ENCODE measurements at regions not wholly inside any gene's neighbourhood (a gene's known extent, or its start where the extent isn't known, plus 50 kb on each side); places are given as distances from the start of the nearest gene placed in this dataset.

- H3K9me2 ChIP-seq (ENCODE audit: low read depth, low read length) = no peaks in the 10 kb centered on the region
- no peak overlapping the region for H3K4me3 ChIP-seq (ENCODE audit: low read depth, low read length, poor library complexity, severe bottlenecking)
- H2AFZ ChIP-seq (ENCODE audit: low read length) = no peak overlapping the region
- no peaks in the 10 kb centered on the region for H4K20me1 ChIP-seq (ENCODE audit: insufficient read depth, low read length)
- no peaks in the 10 kb centered on the region for H3F3A ChIP-seq (ENCODE audit: insufficient read depth, low read length)
- no peaks in the 10 kb centered on the region for H3K79me2 ChIP-seq (ENCODE audit: insufficient read depth, low read length)
- TF ChIP-seq EZH2 (IDR thresholded peaks at IDR 0.05; ENCODE audit: borderline replicate concordance, low read length) = no peak
- TF ChIP-seq, protein P1, sequence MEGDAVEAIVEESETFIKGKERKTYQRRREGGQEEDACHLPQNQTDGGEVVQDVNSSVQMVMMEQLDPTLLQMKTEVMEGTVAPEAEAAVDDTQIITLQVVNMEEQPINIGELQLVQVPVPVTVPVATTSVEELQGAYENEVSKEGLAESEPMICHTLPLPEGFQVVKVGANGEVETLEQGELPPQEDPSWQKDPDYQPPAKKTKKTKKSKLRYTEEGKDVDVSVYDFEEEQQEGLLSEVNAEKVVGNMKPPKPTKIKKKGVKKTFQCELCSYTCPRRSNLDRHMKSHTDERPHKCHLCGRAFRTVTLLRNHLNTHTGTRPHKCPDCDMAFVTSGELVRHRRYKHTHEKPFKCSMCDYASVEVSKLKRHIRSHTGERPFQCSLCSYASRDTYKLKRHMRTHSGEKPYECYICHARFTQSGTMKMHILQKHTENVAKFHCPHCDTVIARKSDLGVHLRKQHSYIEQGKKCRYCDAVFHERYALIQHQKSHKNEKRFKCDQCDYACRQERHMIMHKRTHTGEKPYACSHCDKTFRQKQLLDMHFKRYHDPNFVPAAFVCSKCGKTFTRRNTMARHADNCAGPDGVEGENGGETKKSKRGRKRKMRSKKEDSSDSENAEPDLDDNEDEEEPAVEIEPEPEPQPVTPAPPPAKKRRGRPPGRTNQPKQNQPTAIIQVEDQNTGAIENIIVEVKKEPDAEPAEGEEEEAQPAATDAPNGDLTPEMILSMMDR (IDR thresholded peaks at IDR 0.05; ENCODE audit: low read length) = no peak
- H3K4me1 ChIP-seq (ENCODE audit: insufficient read depth, low read length, severe bottlenecking) = no peaks in the 10 kb centered on the region
- no peaks in the 10 kb centered on the region for H3K27me3 ChIP-seq (ENCODE audit: insufficient read depth, low read length)
- H3K27ac ChIP-seq (ENCODE audit: low read depth, low read length, poor library complexity, severe bottlenecking) = no peak overlapping the region
- H3K4me2 ChIP-seq (ENCODE audit: low read length) = no peak overlapping the region
- no peaks in the 10 kb centered on the region for H3K36me3 ChIP-seq (ENCODE audit: insufficient read depth, low read length)
- no peaks in the 10 kb centered on the region for H3K9me3 ChIP-seq (ENCODE audit: low read length)
- H3K9ac ChIP-seq (ENCODE audit: low read length) = no peak overlapping the region
Observed at GRCh38 chr10:109200646-109201045, 722.7 kb downstream of the XPNPEP1 start.

DNA sequence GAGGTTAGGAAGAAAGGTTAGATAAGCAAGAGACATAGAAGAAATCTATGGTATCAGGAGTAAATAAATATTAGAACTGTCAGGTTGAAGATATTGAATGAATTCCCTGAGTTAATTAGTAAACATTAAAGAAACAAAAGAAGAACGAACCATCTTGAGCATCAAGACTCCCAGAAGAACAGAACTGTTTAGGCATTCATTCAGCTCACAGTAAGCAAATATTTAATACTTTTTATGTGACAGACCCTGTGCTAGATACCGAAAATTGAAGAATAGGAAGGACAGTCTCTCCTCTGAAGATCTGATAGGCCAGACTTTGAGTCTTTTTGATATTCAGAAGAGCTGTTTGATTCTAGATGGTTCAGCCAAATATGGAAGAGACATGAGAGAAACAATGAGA is 731.5 kb downstream of the XPNPEP1 start:
- no peak overlapping the region for H3K27ac ChIP-seq (ENCODE audit: low read depth, low read length, poor library complexity, severe bottlenecking)
- H2AFZ ChIP-seq (ENCODE audit: low read length) = no peak overlapping the region
- no peaks in the 10 kb centered on the region for H3K9me2 ChIP-seq (ENCODE audit: low read depth, low read length)
- no peaks in the 10 kb centered on the region for H3K9me3 ChIP-seq (ENCODE audit: low read length)
- no peaks in the 10 kb centered on the region for H3K79me2 ChIP-seq (ENCODE audit: insufficient read depth, low read length)
- H3K4me1 ChIP-seq (ENCODE audit: insufficient read depth, low read length, severe bottlenecking) = no peaks in the 10 kb centered on the region
- no peak for TF ChIP-seq EZH2 (IDR thresholded peaks at IDR 0.05; ENCODE audit: borderline replicate concordance, low read length)
- TF ChIP-seq, protein P1 (IDR thresholded peaks at IDR 0.05; ENCODE audit: low read length) = no peak
- H3K9ac ChIP-seq (ENCODE audit: low read length) = no peak overlapping the region
- H3K4me2 ChIP-seq (ENCODE audit: low read length) = no peak overlapping the region
- no peak overlapping the region for H3K4me3 ChIP-seq (ENCODE audit: low read depth, low read length, poor library complexity, severe bottlenecking)
- H3K27me3 ChIP-seq (ENCODE audit: insufficient read depth, low read length) = no peaks in the 10 kb centered on the region
- H3K36me3 ChIP-seq (ENCODE audit: insufficient read depth, low read length) = no peaks in the 10 kb centered on the region
- H4K20me1 ChIP-seq (ENCODE audit: insufficient read depth, low read length) = no peaks in the 10 kb centered on the region
- no peaks in the 10 kb centered on the region for H3F3A ChIP-seq (ENCODE audit: insufficient read depth, low read length)

DNA sequence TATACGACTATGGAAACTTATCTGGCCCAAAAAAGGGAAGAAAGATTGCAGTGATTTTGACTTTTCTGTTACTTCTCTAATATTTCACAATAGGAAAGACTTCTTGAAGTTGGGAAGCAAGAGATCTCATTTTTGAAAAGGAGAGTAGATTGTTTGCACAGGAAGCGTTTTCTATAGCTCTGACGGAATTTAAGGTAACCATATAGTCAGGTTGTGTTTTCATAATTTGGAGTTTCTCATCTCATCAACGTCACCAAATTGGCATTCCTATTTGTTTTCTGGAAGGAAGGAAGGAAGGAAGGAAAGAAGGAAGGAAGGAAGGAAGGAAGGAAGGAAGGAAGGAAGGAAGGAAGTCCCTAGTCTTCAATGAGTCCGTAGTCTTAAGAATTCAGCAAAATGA is 732.0 kb downstream of the XPNPEP1 start:
- Histone ChIP-seq H2AFZ (ENCODE audit: low read length) (no peak overlapping the region), H3K9me2 (ENCODE audit: low read depth, low read length) (no peaks in the 10 kb centered on the region), H3K9ac (ENCODE audit: low read length) (no peak overlapping the region), H3K27me3 (ENCODE audit: insufficient read depth, low read length) (no peaks in the 10 kb centered on the region), H3K4me2 (ENCODE audit: low read length) (no peak overlapping the region), H3K79me2 (ENCODE audit: insufficient read depth, low read length) (no peaks in the 10 kb centered on the region), H4K20me1 (ENCODE audit: insufficient read depth, low read length) (no peaks in the 10 kb centered on the region), H3K9me3 (ENCODE audit: low read length) (no peaks in the 10 kb centered on the region), H3K4me3 (ENCODE audit: low read depth, low read length, poor library complexity, severe bottlenecking) (no peak overlapping the region), H3F3A (ENCODE audit: insufficient read depth, low read length) (no peaks in the 10 kb centered on the region), H3K27ac (ENCODE audit: low read depth, low read length, poor library complexity, severe bottlenecking) (no peak overlapping the region), H3K4me1 (ENCODE audit: insufficient read depth, low read length, severe bottlenecking) (no peaks in the 10 kb centered on the region), H3K36me3 (ENCODE audit: insufficient read depth, low read length) (no peaks in the 10 kb centered on the region)
- no peak for TF ChIP-seq EZH2 (IDR thresholded peaks at IDR 0.05; ENCODE audit: borderline replicate concordance, low read length)
- TF ChIP-seq, protein P1 (IDR thresholded peaks at IDR 0.05; ENCODE audit: low read length) = no peak

Measured in OCI-LY1 (cell line).